ENCODE measurements at regions not wholly inside any gene's neighbourhood (a gene's known extent, or its start where the extent isn't known, plus 50 kb on each side); places are given as distances from the start of the nearest gene placed in this dataset.

DNA sequence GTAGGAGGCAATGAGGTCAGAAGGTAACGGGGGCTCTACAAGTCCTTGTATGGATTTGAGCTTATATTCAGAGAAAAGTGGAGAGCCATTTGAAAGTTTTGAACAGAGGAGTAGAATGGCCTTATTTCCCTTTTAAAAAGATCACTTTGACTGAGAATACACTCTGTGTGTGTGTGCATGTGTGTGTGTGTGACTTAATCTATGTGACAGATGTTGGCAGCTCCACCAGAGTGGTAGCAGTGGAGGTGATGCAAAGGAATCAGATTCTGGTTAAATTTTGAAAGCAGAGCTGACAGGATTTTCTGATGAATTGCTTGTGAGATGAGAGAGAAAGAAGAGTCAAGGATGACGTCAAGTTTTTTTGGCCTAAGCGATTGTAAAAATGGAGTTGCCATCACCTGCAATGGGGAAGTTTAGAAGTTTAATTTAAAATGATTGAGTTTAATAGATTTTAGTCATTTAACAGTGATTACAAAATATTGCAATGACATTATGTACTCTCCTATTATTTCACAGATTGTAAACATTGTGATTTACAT is 172.2 kb upstream of the HEY2 start:
- Histone ChIP-seq H4K20me1 (ENCODE audit: insufficient read depth, low read length) (no peaks in the 10 kb centered on the region), H3K9me3 (replicated peaks in 1 of 2; ENCODE audit: control insufficient read depth in 1 of 2, insufficient read depth in 1 of 2, low read length in 2 of 2) (no peaks in the 10 kb centered on the region), H3K27ac (ENCODE audit: low read depth in 1 of 2, low read length in 2 of 2) (no peak overlapping the region), H3K4me2 (replicated peaks; ENCODE audit: extremely low read depth, low read length, poor library complexity, severe bottlenecking) (no peak overlapping the region), H3K4me3 (replicated peaks in 1 of 3; ENCODE audit: low read depth in 2 of 3, low read length in 3 of 3) (no peak overlapping the region), H3K27me3 (ENCODE audit: control insufficient read depth in 2 of 2, insufficient read depth in 2 of 2, low read length in 2 of 2) (no peaks in the 10 kb centered on the region), H2AFZ (ENCODE audit: insufficient read depth, low read depth, low read length, poor library complexity, severe bottlenecking) (no peak overlapping the region), H3K36me3 (replicated peaks in 1 of 2; ENCODE audit: control insufficient read depth in 1 of 2, insufficient read depth in 2 of 2, low read length in 2 of 2) (no peaks in the 10 kb centered on the region), H3K4me1 (ENCODE audit: control insufficient read depth in 1 of 2, insufficient read depth in 2 of 2, low read length in 2 of 2) (no peaks in the 10 kb centered on the region), H3K79me2 (ENCODE audit: insufficient read depth, low read length) (no peaks in the 10 kb centered on the region), H3K9ac (ENCODE audit: insufficient read depth, low read length, poor library complexity, severe bottlenecking) (no peak overlapping the region)
- Mint-ChIP-seq H3K4me3 (no peak overlapping the region), H3K4me1 (no peaks in the 10 kb centered on the region), H3K9me3 (peaks cover 0 to 4% (median 0%) of the 10 kb centered on the region in 7 donors), H3K27ac (no peak overlapping the region), H3K27me3 (ENCODE audit: low read depth in 3 of 3) (peaks cover 0 to 3% (median 1%) of the 10 kb centered on the region in 3 donors), H3K36me3 (no peaks in the 10 kb centered on the region)
- DNase-seq: no peak
- TF ChIP-seq, protein P1, sequence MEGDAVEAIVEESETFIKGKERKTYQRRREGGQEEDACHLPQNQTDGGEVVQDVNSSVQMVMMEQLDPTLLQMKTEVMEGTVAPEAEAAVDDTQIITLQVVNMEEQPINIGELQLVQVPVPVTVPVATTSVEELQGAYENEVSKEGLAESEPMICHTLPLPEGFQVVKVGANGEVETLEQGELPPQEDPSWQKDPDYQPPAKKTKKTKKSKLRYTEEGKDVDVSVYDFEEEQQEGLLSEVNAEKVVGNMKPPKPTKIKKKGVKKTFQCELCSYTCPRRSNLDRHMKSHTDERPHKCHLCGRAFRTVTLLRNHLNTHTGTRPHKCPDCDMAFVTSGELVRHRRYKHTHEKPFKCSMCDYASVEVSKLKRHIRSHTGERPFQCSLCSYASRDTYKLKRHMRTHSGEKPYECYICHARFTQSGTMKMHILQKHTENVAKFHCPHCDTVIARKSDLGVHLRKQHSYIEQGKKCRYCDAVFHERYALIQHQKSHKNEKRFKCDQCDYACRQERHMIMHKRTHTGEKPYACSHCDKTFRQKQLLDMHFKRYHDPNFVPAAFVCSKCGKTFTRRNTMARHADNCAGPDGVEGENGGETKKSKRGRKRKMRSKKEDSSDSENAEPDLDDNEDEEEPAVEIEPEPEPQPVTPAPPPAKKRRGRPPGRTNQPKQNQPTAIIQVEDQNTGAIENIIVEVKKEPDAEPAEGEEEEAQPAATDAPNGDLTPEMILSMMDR (IDR thresholded peaks at IDR 0.05): no peak
- WGBS (ENCODE audit: insufficient coverage): 100% methylated on average over 2 of the region's 3 CpGs
- intact Hi-C loops (cut with micrococcal nuclease): no loop called here

DNA sequence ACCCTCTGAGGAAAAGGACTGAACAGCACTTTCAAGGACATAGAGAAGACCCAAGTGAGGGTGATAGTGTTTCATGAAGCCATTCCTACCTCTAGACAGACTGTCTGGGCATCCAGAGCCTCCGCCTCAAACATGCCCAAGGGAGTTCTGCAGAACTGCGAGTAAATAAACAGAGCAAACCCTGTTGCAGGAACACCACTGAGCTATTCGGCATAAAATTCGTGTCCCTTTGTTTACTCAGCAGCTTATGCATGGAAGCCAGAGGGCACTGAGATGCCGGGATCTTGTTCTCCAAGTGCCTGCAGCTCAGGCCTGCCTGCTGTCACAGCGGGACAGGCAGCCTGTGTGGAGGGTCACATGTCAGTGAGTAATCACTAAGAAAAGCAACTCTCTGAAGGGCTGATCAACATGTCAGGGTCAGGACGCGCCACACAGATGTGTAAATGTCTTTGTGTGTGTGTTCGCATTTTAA is 164.9 kb upstream of the HEY2 start:
- Histone ChIP-seq H3K27ac (ENCODE audit: low read depth in 1 of 2, low read length in 2 of 2) (no peak overlapping the region), H3K4me2 (replicated peaks; ENCODE audit: extremely low read depth, low read length, poor library complexity, severe bottlenecking) (no peak overlapping the region), H2AFZ (ENCODE audit: insufficient read depth, low read depth, low read length, poor library complexity, severe bottlenecking) (no peak overlapping the region), H3K27me3 (ENCODE audit: control insufficient read depth in 2 of 2, insufficient read depth in 2 of 2, low read length in 2 of 2) (no peaks in the 10 kb centered on the region), H3K79me2 (ENCODE audit: insufficient read depth, low read length) (no peaks in the 10 kb centered on the region), H3K9me3 (replicated peaks in 1 of 2; ENCODE audit: control insufficient read depth in 1 of 2, insufficient read depth in 1 of 2, low read length in 2 of 2) (no peaks in the 10 kb centered on the region), H3K4me1 (ENCODE audit: control insufficient read depth in 1 of 2, insufficient read depth in 2 of 2, low read length in 2 of 2) (no peaks in the 10 kb centered on the region), H3K9ac (ENCODE audit: insufficient read depth, low read length, poor library complexity, severe bottlenecking) (no peak overlapping the region), H4K20me1 (ENCODE audit: insufficient read depth, low read length) (no peaks in the 10 kb centered on the region), H3K4me3 (replicated peaks in 1 of 3; ENCODE audit: low read depth in 2 of 3, low read length in 3 of 3) (no peak overlapping the region), H3K36me3 (replicated peaks in 1 of 2; ENCODE audit: control insufficient read depth in 1 of 2, insufficient read depth in 2 of 2, low read length in 2 of 2) (no peaks in the 10 kb centered on the region)
- WGBS (ENCODE audit: insufficient coverage): 89% methylated on average over 6 of the region's 9 CpGs
- Mint-ChIP-seq H3K4me1 (no peaks in the 10 kb centered on the region), H3K9me3 (peaks cover 0 to 2% (median 0%) of the 10 kb centered on the region in 7 donors), H3K36me3 (no peaks in the 10 kb centered on the region), H3K27ac (no peak overlapping the region), H3K4me3 (no peak overlapping the region), H3K27me3 (ENCODE audit: low read depth in 3 of 3) (peaks cover 2 to 7% (median 3%) of the 10 kb centered on the region in 3 donors)
- TF ChIP-seq, protein P1 (IDR thresholded peaks at IDR 0.05): no peak
- no peak for DNase-seq
- intact Hi-C loops (cut with micrococcal nuclease): no loop called here
